HG02588 (cell line): ENCODE measurements at regions not wholly inside any gene's neighbourhood (a gene's known extent, or its start where the extent isn't known, plus 50 kb on each side); places are given as distances from the start of the nearest gene placed in this dataset.
"Not testable (repeated sequence)": the region's sequence is repeated elsewhere in the genome, so short reads cannot be mapped to it uniquely, and the experiment has no call there.

Experiments
- ATAC-seq: cut with Tn5 transposase; IDR thresholded peaks from one replicate; pipeline ENCODE4 v1.9.1; 2021; ENCODE audit warnings: mild to moderate bottlenecking, moderate library complexity; ENCODE audit not compliant: unreplicated experiment

DNA sequence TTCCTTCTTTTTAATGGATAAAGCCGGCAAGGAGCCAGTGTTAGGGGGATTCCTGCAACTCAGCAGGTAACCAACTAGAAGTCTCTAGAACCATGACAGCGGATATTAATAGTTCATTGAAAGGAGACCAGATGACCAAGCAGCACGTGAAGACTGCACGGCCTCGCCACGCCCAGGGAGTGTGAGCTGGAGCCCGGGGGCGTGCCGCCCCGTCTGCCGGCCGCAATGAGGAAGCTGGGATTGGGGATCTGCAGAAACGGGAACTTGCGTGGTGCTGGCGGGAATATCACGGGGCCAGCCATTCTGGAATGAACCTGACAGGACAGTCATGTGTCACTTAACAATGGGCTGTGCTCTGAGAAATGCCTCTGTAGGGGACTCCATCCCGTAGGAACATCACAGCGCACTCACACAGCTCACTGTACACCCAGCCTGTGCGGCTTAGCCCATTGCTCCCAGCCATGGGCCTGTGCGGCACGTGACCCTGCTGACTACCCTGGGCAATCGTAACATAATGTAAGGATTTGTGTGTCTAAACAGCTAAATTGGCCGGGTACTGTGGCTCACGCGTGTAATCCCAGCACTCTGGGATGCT, 4092.8 kb upstream of the TPTE start:
- not testable (repeated sequence) for ATAC-seq

DNA sequence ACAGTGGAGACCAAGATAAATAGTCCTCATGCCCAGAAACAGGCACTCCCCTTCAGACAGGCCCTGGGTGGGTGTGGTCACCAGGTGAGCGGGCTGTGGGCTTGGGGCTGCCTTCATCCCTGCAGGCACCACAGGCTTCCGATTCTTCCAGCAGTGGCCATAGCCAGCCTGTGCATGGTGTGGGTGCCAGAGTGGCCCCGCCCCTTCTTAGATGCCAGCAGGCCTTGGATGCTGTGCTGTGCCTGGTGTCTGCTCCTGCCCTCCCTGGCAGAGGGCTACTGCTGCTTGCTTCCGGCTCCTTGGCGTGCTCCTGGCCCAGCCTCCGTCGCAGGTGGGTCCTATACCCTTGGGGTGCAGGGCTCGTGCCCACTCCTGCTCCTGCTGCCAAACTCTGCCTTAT, 4091.5 kb upstream of the TPTE start:
- ATAC-seq, result not testable (repeated sequence)

DNA sequence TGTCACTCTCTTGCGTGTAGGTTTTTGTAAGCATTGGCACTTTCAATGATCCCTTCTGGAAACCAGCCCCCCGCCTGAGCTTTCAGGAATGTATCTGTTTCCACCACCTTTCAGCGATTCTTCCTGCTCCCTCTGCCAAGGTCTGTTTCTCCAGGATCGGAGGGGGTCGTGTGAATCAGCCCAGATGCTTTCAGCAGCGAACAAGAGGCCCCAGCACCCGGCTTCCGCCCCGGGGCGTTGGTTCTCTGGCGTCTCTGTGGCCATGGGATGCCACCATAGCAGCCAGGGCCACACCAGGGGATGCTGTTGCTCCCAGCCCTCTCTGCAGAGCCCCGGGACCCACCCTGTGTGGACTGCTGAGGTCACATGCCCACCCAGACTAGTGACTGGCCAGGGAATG, 4088.2 kb upstream of the TPTE start:
- not testable (repeated sequence) for ATAC-seq

DNA sequence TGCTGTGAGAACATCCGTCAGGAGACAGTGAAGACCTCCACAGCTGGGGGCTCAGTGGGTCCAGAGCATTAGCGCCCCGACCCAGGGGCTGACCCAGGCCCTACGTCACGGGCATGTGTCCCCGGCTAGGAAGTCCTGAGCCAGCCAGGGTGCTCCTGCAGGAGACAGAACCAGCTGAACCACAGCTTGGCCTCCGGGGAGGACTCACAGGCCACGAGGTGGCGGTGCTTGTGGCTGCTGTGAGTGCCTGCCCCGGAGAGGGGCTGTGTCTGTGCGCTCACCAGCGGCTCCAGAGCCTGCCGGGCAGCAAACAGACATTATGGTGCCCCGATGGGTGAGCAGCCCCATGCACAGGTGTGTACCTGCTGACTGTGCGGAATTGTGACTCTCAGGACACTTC, 4085.2 kb upstream of the TPTE start:
- ATAC-seq, result not testable (repeated sequence)

DNA sequence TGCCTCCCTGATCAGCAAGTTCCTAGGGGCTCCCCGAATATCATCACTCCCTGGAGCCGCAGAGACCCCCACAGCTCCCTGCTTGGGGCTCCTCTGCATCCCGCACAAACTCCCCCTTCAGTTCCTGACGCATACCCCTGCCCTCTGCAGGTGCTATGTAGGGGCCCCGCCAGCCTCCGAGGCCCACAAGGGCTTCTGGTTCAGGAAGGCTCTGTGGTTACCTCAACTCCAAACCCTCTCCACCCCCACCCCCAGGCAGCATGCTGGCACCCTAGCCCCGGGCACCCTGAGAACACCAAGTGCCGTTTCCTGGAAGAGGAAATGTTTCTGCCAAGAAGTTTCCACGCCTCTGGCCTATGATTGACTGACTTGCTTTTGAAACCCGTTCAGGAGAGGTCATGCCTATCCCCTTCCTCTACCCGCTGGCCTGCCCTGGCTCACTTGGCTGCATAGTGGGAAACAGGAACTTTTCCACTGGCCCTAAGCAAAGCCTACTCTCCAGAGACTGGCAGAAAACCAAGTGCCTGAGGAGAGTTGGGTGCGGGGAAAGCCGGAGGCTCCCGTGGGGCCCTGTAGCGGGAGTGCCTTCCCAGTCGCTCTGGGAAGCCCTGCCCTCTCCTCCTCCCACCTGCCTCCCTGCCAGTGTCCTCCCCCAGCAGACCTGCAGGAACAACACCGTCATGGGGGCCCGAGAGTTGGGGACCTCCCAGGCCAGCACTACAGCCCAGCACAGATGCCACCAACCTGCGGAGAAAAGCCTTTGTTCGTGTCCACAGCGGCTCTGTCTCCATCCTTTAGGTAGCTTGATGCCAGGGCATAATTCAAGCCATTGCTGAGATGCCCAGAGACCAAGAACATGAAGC, 4084.2 kb upstream of the TPTE start:
- ATAC-seq, result not testable (repeated sequence)

DNA sequence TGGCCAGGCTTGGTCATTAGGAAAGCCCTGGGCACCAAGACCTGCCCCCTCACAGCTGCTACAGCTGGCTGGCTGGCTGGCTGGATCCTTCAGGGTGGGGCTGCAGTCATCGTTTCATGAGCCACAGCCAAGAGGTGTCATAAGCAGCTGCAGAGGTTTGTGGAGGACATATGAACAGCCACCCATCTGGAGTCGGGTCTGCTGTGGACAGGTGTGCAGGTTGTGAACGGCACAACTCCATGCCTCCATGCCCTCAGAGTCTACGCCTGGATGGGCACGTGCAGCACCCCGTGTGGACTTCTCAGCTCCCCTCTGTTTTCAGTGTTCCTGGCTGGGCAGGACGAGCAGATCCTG, 4083.6 kb upstream of the TPTE start:
- ATAC-seq, result not testable (repeated sequence)

DNA sequence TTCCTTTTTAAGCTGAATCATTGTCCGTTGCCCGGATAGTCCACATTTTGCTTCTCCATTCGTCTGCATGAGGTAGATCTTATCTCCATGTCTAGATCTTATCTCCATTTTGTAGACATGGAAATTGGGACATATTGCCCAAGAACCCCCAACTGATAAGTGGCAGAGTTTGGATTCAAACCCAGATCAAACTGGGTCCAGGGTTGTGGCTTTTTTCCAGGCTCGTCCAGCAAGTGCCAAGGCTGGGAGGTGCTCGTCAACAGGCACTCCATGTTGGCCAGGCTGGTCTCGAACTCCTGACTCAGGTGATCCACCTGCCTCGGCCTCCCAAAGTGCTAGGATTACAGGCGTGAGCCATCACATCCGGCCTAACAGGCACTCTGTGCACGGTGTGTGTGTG, 4082.3 kb upstream of the TPTE start:
- not testable (repeated sequence) for ATAC-seq

DNA sequence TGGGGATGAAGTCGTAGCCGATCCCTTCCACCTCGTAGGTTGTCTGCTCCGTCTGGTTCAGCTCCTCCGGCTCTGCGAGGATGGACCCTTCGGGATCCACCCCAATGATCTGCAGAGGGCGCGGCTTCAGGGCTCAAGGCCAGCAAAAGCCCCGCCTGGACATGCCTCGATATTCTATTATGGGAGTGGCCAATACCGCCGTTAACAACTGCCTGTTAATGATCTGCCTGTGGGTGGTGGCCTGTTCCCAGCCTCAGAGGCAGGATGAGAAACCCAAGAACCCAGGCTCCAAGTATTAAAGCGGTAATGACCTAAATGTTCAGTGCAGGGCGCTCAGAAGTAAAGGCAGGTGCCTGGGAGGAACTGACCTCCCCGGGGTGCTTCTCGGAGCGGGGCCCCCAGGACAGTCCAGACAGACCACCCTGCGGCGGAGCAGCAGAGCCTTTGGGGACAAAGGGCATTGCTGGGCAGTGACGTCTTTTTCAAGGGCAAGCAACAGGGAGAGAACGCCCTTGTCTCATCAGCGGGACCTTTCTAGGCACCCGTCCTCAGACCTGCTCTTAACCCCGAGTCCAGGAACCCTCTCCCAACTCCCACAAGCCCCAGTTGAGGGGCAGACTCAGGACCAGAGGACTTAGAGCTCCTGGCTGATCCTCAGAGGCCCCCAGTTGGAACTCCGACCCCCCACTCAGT, 4066.6 kb upstream of the TPTE start:
- ATAC-seq, result not testable (repeated sequence)

DNA sequence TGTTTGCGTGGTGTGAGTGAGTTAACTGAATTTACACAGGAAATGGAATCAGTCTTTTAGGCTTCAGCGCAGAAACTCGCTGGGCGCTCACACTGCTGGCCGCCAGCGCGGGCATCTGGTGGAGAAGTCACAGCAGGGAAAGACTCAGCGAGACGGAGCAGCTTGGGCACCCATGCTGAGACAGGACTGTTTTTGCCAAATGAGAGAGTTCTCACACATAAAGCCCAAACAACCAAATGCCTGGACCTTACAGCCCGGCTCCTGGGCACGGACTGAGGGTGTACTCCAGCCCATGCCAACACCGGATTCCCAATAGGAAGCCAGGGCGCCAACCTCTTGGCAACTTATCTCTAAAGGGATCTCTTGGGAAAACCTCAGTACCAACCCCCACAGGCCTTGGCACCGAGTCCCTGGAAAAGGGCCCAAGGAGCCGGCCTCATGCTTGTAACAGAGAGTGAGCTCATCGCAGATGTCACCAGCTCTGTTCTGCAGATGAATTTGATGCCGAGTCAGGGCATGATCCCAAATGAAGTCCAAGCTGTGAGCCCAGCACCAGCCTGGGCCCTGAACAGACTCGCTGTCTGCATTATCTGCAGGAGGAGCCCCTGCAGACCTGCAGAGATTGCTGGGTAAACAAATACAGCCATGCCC, 4065.2 kb upstream of the TPTE start:
- ATAC-seq, result not testable (repeated sequence)

DNA sequence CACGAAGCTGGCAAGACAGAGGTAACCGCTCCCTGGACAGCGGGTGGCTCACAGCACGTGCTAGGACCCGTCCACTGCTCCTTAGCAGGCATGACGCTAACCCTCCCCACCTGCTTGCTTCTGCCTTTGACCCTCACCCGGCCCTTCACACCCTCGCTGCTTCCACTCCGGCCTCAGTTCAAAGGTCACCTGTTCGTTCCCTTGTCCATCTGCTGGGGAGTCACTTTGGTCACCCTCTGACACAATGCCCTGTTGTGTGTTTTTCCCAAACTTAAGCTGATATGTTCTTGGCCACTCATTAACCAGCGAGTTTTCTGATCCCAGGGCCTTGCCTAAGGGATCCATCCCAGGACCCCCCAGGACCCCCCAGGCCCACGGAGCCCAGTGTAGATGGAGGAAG, 4061.6 kb upstream of the TPTE start:
- ATAC-seq, result not testable (repeated sequence)

DNA sequence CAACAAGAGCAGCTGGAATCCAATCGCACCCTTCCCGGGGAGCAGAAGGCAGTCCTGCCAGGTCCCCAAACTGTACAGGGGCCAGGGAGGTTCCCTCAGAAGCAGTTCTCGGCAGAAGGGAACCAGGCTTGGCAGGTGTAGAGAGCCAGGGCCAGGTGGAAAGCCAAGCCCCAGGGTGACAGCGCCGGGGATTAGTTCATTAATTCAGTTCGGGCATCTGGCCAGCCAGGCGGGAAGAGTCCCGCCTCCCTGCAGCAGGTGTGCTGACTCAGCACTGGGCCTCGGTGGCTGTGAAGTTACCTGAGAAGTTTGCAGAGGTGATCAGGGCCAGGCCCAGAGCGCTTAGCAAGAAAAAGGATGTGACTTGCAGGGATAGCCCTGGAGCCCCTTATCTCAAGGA, 4060.0 kb upstream of the TPTE start:
- ATAC-seq, result not testable (repeated sequence)

DNA sequence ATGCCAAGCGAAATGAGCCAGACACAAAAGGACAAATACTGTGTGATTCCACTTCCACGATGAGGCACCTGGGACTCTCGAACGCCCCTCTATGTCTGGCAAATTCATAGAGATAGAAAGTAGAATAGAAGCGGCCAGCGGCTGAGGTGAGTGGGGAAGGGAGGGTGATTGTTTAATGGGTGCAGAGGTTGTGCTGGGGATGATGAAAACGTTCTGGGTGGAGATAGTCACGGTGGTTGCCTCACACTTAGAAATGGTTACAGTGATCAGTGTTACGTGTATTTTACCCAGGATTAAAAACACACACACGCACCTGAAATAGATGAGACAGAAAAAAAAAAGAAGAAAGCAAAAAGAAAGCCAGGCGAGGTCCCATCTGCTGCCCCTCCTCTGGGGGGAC, 4057.0 kb upstream of the TPTE start:
- ATAC-seq, result not testable (repeated sequence)

DNA sequence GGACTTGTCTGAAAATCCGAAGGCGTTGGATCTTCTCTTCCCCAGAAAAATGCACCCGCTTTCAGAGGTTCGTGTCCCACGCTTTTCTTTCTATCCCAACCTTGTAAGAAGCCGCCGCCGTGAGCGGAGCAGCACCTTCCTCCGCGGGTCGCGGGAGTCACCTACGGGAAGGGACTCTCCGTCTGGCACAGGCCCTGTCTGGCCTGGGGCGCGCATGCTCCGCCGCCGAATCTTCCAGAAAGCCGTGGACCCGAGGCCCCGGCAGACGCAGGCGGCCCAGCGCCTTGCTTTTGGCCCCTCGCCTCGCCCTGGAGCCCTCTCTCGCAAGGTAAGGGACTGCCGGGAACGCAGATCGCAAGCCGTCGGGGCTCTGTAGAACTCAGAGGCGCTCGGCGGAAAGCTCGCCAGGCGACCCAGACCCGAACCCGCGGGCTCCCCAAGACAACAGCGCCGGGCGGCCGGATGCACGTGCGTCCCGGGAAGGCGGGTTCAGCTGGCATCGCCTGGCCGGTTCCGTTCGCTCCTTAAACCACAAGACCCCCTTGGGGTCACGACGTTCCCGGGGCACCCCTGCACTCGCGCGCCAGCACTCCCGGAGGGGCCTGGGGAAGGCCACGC, 4055.2 kb upstream of the TPTE start:
- ATAC-seq, result not testable (repeated sequence)

DNA sequence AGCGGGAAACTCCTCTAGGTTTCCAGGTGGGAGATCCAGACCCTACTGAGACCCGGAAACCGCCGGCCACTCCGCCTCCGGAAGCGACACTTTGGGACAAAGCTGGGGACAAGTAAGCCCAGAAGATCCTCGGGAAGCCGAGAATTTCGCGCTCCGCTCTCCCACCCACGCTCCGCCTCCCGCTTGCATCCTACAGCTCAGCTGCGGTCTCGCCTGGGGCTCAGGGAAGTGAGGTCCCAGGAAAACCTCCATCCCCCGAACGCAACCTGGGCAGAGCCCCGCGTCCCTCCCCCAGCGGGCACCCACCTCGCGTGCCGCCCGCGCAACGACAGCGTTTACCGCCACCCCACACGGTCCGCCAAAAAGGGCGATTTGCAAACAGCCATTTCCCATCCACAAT, 4054.7 kb upstream of the TPTE start:
- not testable (repeated sequence) for ATAC-seq

DNA sequence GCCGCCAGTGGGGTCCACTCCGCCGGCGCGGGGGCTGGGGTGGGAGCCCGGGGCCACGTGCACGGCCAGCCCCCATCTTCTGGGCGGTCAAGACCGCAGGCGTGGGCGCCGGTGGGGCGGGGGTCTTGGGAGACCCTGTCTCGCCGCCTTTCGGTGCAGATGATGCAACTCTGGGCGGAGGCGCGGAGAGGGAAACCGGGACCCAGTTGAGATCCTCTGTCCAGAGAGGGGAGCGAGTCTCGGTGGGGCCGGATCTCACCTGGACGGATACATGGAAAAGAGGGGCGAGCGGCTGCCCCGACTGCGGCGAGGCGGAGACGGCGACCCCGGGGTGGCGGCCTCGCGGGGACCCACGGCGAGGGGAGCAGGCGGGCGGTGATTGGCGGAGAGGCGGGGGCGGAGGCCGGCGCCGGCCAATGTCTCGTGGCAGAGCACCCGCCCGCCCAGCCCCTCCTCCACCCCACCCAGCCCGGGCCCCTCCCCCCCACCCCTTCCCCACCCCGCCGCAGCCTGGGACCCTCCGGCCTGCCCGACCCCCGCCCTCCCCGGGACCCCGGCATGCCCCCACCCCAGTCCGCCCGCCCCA, 4054.1 kb upstream of the TPTE start:
- not testable (repeated sequence) for ATAC-seq

DNA sequence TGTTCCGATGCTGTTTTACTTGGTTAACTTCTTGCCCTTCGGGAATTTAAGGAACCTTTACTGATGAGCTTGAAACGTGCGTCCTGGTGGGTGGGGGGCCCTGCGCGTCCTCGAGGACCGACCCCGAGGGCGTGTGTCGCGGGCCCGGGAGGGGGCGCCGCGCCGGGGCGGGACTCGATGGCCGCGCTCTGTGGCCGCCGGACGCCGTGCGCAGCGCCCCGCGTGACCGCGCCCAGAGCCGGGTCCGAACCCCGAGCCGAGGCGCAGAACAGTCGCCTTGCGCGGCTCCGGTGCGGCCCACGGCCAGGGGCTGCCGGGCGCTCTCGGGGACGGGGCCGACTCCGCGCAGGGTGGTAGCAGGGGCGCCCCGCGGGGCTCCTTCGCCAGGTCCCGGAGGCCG, 4053.5 kb upstream of the TPTE start:
- not testable (repeated sequence) for ATAC-seq

DNA sequence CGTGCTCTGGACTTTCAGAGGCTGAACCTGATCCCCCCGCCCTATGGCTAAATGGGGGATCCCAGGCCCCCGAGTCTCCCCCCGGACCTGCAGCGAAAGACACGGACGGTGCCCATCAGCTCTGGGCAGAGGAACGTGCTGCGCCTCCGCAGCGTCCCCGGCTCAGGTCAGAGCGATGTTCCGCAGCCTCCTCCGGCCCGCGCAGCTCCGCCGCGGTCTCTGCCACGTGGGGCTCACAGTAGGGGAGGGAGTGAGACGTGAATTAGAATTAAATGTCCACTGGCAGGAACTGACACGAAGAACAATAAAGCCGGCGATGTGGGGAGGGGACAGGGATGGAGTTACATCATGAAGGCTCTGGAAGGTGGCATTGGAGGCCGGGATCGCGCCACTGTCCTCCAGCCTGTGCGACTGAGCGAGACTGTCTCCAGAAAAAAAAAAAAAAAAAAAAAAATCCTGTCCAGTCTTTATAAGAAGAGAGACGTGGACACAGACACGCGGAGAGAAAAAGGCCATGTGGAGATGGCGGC, 4053.0 kb upstream of the TPTE start:
- ATAC-seq, result not testable (repeated sequence)

DNA sequence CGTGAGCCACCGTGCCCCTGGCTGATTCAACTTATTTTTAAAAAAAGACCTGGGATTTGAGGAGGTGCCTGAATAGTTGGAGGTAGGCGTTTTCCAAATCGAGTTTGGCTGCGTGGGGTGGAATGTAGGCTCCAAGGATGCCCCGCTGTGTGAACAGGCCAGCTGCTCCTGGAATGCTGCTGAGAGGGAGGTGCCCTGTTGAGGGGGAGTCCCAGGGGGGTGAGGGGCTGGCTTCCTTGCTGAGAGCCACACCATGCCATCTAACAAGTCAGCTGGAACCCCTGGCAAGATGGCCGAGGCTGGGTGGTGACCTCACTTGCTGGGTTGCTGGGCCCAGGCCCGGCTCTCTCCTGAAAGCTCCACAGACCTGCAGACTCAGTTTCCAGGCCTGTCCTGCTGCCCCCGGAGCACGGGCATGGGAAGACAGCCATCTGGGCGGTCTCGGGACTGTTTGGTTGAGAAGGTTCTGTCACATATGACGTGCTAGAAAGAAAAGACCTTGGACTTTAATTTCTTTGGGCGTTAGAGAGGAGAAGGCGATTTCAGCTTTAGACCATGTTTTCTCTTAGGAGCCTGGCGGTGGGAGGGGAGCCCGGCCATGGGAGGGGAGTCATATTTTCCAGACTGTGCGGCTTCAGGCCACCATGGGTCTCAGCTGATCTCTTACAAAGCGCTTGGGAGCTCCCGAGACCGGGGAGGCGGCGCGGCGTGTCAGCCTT, 4047.0 kb upstream of the TPTE start:
- ATAC-seq, result not testable (repeated sequence)

DNA sequence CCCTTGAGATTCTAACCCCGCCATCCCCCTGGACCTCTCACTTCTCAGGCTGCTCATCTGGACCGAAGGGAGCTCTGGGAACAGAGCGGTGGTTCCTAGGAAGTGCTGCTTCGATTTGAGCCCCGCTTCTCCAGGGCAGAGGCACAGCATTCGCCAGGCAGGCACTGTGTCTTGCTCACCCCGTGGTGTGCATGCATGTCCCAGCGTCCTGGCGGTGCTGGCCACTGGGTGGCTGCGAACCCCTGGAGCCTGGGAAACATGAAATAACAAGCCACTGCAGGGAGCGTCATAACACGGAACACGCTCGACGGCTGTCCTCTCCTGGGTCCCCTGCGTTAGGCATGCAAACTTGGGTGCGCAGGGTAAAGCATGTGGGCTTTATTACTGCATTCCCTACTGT, 4040.3 kb upstream of the TPTE start:
- not testable (repeated sequence) for ATAC-seq

DNA sequence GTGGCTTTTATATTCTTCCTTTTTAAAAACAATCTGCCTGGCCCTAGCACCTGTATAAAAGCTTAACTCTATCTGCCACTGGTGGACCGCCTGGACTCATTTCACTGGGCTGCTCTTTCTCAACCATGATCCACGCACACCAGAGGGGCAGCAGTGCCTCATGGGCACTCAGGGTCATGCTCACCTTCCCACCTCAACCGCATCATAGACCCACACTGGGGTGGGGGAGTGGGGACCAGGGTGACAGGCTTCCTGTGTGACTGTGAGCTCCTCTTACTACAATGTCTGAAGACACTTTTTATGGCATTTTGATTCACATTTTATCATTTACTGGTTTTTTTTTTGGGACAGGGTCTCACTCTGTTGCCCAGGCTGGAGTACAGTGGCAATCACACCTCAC, 4038.8 kb upstream of the TPTE start:
- not testable (repeated sequence) for ATAC-seq
